Spinal cord (tissue), 9 donors: ENCODE measurements at regions not wholly inside any gene's neighbourhood (a gene's known extent, or its start where the extent isn't known, plus 50 kb on each side); places are given as distances from the start of the nearest gene placed in this dataset.

ENCODE experiments used
- DNase-seq, 6 donors: peaks; one replicate each; pipeline versions ENCODE4 v3.0.0 to v3.0.0-alpha.2; 2013 to 2015; ENCODE audit warnings: low spot score in 6 of 6, low read depth in 4 of 6
- H3K27ac ChIP-seq: one replicate; pipeline ENCODE4 v1.5.1; 2013; ENCODE audit warnings: low read depth, low read length, control low read depth
- H3K27me3 ChIP-seq: one replicate; pipeline ENCODE4 v1.6.1; 2013; ENCODE audit warnings: low read length; ENCODE audit not compliant: control insufficient read depth, insufficient read depth
- H3K36me3 ChIP-seq: one replicate; pipeline ENCODE4 v1.6.1; 2013; ENCODE audit warnings: low read length; ENCODE audit not compliant: control insufficient read depth, insufficient read depth
- H3K4me1 ChIP-seq: one replicate; pipeline ENCODE4 v1.6.1; 2013; ENCODE audit warnings: low read length; ENCODE audit not compliant: control insufficient read depth, insufficient read depth
- H3K4me3 ChIP-seq: one replicate; pipeline ENCODE4 v1.5.1; 2013; ENCODE audit warnings: low read depth, low read length, control low read depth
- H3K9me3 ChIP-seq: one replicate; pipeline ENCODE4 v1.6.1; 2013; ENCODE audit warnings: low read length; ENCODE audit not compliant: control insufficient read depth, insufficient read depth
- WGBS: methylation state at CpG from one replicate; pipeline ENCODE4 v1.1.5; 2013; ENCODE audit warnings: missing lambda C conversion rate; ENCODE audit not compliant: insufficient coverage; 5-methylcytosine and 5-hydroxymethylcytosine counted together
- donor health status: healthy.

DNA sequence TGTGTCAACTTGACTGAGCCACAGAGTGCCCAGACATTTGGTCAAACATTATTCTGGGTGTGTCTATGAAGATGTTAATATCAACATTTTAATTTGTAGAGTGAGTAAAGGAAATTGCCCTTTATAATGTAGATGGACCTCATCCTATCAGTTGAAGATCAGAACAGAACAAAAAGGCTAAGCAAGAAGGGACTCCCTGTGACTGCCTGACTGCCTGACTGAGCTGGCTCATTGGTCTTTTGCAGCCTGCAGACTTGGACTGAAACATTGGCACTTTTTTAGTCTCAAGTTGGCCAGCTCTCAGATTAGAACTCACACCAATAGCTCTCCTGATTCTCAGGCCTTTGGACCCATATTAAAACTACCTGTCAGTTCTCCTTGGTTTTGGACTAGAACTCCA is 600.4 kb upstream of the SLITRK6 start:
- Histone ChIP-seq H3K27me3 (no peaks in the 10 kb centered on the region), H3K4me3 (no peak overlapping the region), H3K36me3 (no peaks in the 10 kb centered on the region), H3K27ac (no peak overlapping the region), H3K4me1 (no peaks in the 10 kb centered on the region), H3K9me3 (no peaks in the 10 kb centered on the region)
- no peak for DNase-seq

DNA sequence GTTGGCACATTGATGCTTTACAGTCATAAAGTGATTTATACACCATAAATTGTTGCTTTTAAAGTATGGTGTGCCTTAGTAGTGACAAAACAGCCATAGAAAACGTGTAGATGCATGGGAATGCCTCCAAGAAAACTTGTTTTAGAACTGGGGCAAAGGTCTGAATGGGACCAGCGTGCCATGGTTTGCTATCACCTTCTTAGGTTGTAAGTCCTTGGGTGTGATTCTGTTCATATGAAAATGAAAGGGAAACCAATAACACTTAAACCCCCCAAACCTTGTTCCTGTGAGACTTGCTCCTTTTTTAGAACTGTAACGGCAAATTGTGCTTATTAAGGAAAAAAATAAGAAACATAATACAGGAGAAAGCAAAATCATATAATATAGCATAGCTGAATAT is 603.3 kb upstream of the SLITRK6 start:
- 0% methylated on average over 1 of the region's 3 CpGs for WGBS
- Histone ChIP-seq H3K27ac (peak overlapping the region; percentile 7), H3K4me3 (no peak overlapping the region), H3K4me1 (no peaks in the 10 kb centered on the region), H3K9me3 (no peaks in the 10 kb centered on the region), H3K27me3 (no peaks in the 10 kb centered on the region), H3K36me3 (no peaks in the 10 kb centered on the region)
- DNase-seq, result no peak

DNA sequence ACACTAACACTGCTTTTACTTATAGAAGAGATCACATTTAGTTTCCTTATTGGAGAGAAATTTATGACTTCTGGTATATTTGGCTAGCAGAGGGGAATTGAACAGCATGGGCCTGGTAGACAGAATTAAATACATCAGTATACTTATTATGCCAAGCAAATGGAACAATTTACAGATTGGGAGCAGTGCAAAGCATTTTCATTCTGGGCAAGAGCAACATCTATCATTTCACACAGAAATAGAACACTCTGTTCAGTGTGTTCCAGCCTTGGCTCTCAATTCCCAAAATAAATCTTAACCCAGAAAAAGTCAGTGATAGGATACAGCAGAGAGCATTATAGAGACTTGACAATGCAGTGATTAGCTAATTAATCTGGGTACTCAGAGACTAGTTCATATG is 604.0 kb upstream of the SLITRK6 start:
- Histone ChIP-seq H3K36me3 (no peaks in the 10 kb centered on the region), H3K4me3 (no peak overlapping the region), H3K9me3 (no peaks in the 10 kb centered on the region), H3K27ac (no peak overlapping the region), H3K4me1 (no peaks in the 10 kb centered on the region), H3K27me3 (no peaks in the 10 kb centered on the region)
- DNase-seq, result peak in 5 of 6 donors; percentile 26 to 83 (median 48)

DNA sequence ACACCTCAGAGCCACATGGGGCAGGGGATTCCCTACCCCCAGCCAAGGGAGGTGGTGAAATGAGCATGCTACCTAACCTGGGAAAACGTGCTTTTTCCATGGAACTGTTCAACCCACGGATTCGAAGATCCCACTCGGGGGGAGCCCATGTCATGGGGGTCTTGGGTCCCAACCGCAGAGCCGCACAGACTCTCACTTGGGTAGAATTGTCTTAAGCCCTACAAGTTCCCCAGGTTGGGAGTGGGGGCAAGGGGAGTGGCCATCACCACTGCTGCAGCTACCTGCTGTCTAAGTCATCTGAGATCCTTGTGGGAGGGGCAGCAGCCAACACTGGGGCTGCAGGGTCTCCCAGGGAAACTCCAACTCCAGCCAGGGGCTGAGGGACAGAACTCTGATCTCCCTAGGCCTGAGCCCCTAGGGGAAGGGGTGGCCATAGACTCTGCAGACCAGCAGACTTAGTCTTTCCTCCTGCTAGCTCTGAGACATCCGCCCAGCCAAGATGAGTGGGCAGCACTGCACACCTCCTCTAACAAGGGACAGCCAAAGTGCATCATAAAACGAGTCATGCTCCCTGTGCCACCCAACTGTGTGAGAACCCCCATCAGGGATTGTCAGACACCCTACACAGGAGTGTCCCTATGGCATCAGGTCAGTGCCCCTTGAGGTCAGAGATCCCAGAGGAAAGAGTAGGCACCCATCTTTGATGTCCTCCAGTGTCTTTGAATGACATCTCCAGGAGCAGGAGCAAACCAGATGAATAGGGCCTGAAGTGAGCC is 610.4 kb upstream of the SLITRK6 start:
- no peaks in the 10 kb centered on the region for H3K9me3 ChIP-seq
- no peaks in the 10 kb centered on the region for H3K4me1 ChIP-seq
- no peaks in the 10 kb centered on the region for H3K36me3 ChIP-seq
- no peak for DNase-seq
- no peaks in the 10 kb centered on the region for H3K27me3 ChIP-seq
- H3K4me3 ChIP-seq, result no peak overlapping the region
- WGBS, result 84% methylated on average over 8 of the region's 8 CpGs
- H3K27ac ChIP-seq, result no peak overlapping the region

DNA sequence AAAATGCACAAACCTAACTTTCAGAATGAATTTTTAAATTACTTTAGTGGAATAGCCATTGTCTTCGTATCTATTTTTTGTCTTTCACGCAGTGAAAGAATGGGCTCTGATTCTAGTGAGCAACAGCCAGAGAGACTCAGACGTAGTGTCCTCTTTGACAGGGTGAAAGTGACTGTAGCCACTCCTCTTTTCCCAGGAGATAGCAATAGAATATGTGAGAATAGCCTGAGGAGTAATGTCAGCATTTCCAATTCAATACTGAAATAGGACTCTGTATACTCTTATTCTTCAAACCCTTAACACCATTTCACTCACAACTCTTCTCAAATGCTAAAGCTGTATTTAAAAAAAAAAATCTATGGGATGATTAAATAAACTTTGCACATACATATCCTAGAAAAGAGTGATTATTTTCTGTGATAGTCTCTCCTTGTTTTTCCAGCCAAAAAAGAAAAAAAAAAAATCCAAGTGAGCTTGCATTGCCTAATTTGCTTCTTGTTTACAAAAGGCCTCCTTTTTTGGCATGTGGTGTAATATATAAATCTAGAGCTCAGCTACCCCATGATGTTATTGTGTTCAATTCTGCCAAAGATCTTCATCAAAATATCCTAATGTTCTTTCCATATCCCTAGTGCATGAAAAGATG is 626.1 kb upstream of the SLITRK6 start:
- Histone ChIP-seq H3K27ac (no peak overlapping the region), H3K4me3 (no peak overlapping the region), H3K27me3 (no peaks in the 10 kb centered on the region), H3K9me3 (no peaks in the 10 kb centered on the region), H3K36me3 (no peaks in the 10 kb centered on the region), H3K4me1 (no peaks in the 10 kb centered on the region)
- whole genome bisulfite sequencing, result no CpG with 5 or more reads among the region's 3 CpGs
- DNase-seq, result peak in 1 of 6 donors; percentile 14

DNA sequence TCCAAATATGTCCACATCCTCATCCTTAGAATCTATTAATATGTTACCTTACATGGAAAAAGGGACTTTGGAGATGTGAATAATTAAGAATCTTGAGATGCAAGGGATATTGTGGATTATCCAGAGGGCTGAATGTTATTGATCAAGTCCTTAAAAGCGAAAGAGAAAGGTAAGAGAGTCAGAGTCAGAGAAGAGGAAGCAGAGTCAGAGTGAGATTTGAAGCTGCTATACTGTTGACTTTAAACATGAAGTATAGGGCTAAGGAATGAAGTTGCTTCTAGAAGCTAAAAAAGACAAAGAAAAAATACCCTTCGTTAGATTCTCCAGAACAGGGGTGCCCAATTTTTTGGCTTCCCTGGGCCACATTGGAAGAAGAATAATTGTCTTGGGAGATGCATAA is 627.2 kb upstream of the SLITRK6 start:
- 100% methylated on average over 1 of the region's 2 CpGs for WGBS
- Histone ChIP-seq H3K4me3 (no peak overlapping the region), H3K27ac (no peak overlapping the region), H3K36me3 (no peaks in the 10 kb centered on the region), H3K27me3 (no peaks in the 10 kb centered on the region), H3K9me3 (no peaks in the 10 kb centered on the region), H3K4me1 (no peaks in the 10 kb centered on the region)
- DNase-seq, result no peak

DNA sequence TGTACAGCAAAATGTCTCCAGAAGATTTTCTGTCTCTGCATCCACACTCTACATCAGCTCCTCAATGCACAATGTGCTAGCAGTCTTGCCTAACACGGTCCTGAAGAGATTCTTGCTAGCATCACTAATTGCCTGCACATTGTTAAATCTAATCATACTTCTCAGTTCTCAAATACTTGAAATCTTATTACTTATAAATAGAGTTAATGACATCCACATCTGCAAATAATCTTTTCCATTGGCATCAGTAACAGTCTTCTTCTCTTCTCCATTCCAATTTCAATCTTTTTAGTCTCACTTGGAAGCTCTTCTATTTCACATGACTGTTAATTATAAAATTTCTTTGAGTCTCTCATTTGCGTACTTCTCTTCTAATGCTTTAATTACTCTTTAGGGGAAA is 630.5 kb upstream of the SLITRK6 start:
- WGBS, result no CpG with 5 or more reads among the region's 2 CpGs
- H3K27me3 ChIP-seq, result no peaks in the 10 kb centered on the region
- no peak for DNase-seq
- no peaks in the 10 kb centered on the region for H3K9me3 ChIP-seq
- no peak overlapping the region for H3K27ac ChIP-seq
- no peaks in the 10 kb centered on the region for H3K4me1 ChIP-seq
- no peak overlapping the region for H3K4me3 ChIP-seq
- H3K36me3 ChIP-seq, result no peaks in the 10 kb centered on the region

DNA sequence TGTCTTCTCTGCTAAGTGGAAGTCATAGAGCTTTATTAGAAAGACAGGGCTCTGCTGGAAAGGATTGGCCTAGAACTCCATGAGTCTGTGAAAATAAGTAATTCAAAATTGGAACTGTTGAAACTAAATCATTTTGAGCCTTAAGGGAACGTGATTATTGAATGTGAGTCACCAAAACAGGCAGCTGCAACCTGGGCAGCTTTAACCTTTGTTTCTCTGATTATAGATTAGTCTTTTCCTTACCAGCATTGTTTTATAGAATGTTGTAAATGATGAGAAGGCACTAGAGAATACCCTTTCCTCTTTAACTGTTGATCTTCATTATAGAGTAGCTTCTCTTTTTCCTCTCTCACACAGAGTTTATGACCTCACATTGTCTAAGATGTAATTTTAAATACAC is 638.8 kb upstream of the SLITRK6 start:
- H3K27ac ChIP-seq, result peak overlapping the region; percentile 26
- H3K36me3 ChIP-seq, result no peaks in the 10 kb centered on the region
- H3K4me3 ChIP-seq, result no peak overlapping the region
- H3K9me3 ChIP-seq, result no peaks in the 10 kb centered on the region
- no peaks in the 10 kb centered on the region for H3K27me3 ChIP-seq
- WGBS, result 0% methylated on average over 1 of the region's 1 CpG
- no peaks in the 10 kb centered on the region for H3K4me1 ChIP-seq
- peak in 2 of 6 donors; percentile 7 to 16 for DNase-seq

DNA sequence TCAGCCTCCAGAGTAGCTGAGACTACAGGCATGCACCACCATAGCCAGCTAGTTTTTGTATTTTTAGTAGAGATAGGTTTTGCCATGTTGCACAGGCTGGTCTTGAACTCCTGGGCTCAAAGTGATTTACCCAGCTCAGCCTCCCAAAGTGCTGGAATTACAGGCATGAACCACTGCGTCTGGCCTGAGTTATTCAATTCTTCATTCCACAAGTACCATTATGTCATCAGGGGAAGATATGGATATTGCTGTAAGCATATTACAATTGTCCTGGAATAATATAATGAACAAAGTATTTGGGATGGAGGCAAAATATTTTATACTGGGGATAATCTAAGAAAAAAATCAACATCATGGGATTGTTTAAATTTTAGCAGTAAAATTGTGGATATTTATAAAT is 646.0 kb upstream of the SLITRK6 start:
- no peak for DNase-seq
- Histone ChIP-seq H3K4me1 (no peaks in the 10 kb centered on the region), H3K4me3 (no peak overlapping the region), H3K27ac (no peak overlapping the region), H3K27me3 (no peaks in the 10 kb centered on the region), H3K9me3 (no peaks in the 10 kb centered on the region), H3K36me3 (no peaks in the 10 kb centered on the region)
- WGBS, result no CpG with 5 or more reads among the region's 1 CpG

DNA sequence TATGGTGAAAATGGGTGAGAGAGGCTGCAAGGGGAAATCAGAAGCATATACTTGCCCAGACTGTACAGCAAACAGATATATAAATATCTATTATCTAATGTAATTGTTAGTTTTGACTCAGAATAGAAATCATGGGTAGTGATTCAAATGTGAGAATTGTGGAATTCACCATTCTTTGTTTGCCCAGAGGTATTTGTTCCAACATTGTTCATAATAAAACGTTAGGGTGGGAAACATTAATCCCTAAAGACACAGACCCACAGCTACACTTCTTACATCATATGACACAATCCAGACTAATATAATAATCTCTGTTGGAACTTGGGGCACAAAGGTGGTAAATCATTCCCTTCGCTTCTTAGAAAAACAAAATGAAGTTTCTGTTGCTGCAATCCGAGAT is 646.5 kb upstream of the SLITRK6 start:
- Histone ChIP-seq H3K4me3 (no peak overlapping the region), H3K9me3 (no peaks in the 10 kb centered on the region), H3K27ac (no peak overlapping the region), H3K27me3 (no peaks in the 10 kb centered on the region), H3K4me1 (no peaks in the 10 kb centered on the region), H3K36me3 (no peaks in the 10 kb centered on the region)
- no peak for DNase-seq
- WGBS, result no CpG with 5 or more reads among the region's 3 CpGs
